ENCODE measurements at regions not wholly inside any gene's neighbourhood (a gene's known extent, or its start where the extent isn't known, plus 50 kb on each side); places are given as distances from the start of the nearest gene placed in this dataset.

DNA sequence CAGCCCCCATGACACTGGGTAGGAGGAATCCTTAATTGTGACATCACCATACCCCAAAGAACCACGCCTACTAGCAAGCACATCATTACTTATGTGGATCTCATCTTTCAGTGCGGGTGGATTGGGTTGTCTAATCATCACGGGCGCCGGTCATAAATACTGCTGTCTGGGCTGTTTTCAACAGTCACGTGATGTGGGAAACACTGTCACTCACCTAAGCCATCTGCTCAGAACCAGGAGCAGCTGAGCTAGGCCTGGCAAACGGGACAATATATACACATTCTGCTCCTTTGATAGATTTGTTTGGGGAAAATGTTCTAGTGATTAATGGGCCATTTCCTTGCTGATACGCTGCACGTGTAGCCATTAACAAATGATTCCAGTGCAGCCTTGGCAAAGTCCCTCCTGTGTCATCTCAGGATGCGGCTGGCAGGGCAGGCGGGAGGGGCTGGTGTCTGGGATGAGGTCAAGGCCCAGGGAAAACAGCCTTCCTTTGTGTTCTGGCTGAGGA lies 145.9 kb upstream of the COPS8 start:
- DNase-seq: no peak

DNA sequence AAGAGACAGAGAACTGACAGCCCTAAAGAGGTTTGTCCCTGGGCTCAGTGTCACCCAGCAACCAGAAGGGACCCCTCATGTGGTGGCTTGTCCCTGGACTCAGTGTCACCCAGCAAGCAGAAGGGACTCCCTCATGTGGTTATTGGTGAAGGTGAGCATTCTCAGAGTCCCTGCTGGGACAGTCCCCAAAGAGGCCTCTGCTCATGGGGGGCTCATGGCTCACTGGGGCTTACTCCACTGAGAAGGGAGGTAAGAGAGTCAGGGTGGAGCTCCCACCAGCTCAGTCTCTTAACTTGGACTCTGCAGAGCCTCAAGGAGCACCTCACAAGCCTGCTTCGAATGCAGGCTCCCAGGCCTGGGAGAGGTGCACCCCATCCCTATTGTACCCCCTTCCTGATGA lies 145.2 kb upstream of the COPS8 start:
- no peak for DNase-seq

GRCh38 chr2:236940916-236941520 lies 144.7 kb upstream of the COPS8 start:
- DNase-seq: no peak

DNA sequence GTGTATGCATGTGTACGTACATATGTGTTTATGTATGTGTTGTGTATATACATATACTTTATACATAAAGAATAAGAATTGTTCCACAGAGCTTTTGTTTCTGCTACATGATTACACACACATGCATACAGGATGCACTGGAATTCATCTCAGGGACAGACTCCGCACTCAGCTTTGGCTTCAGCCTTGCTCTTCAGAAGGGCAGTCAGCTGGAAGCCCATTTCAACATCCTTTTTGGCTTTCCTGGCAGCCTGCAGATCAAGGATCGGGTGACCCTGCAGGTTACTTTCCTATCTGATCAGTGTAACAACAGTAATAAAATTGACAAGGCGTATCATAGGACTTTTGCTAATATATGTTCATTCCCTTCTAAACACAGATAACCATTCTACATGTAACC lies 144.1 kb upstream of the COPS8 start:
- no peak for DNase-seq

- no peak for DNase-seq
These were observed 143.1 kb upstream of the COPS8 start for GRCh38 chr2:236942554-236942953.

DNA sequence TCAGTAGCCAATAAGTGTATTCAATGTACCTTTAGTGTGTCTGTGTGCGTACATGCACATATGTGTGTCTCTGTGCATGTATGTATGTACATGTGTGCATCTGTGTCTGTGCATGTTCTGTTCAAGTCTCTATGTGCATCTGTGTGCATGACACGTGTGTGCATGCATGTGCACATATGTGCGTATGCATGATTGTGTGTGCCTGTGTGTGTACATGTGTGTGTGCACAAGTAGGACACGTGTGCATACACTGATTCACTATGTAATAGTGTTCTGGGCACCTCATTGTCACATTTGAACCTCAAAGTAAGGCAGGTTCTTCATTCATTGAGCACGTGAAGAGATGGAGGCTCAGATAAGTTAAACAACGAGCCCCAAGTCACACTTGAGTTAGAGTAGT lies 142.6 kb upstream of the COPS8 start:
- no peak for DNase-seq

DNA sequence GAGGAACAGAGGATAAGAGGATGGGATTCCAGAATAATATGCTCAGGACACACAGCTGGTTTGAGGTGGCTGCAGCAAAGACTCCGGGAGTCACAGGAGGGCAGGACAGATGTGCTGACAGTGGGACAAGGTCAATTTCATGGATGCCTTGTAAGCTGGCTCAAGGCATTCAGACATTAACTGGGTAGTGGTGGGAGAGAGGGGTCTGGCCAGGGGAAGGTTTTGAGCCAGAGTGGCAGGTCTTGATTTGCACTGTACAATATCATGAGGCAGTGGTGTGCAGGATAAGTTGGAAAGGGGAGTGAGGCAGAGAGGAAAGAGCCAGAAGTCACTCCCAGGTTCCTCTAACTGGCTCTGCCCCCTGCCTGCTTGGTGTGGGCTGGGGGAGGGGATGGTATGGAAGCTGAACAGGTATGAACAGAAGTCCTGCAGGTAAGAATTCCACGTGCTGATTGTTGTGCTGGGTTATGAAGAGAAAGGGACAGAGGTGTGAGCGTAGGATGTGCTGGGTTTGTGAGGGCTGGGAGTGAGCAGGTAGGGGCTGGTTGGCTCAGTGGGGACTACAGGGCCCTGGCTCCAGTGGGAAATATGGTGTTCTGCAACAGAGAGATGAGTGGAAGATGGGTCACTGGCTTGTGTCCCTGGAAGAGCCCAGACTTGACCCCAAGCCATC lies 141.7 kb upstream of the COPS8 start:
- DNase-seq: no peak

DNA sequence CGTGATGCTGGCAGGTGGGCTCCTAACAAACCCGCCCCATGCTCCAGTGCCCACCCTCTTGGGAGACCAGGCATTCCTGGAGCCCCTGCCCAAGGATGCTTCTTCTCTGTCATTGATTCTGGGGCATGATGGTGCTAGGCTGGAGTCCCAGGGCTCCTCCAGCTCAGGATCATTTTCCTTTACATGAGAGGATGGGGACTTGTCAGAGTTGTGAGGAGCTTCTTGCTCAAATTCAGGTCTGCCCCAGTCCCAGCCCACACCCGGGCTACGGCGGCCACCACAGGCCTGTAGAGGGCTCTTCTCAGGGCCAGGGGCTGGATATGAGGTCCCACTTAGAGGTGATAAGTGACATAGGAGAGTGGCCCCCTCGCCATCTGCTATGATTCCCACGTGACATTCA lies 141.1 kb upstream of the COPS8 start:
- no peak for DNase-seq

DNA sequence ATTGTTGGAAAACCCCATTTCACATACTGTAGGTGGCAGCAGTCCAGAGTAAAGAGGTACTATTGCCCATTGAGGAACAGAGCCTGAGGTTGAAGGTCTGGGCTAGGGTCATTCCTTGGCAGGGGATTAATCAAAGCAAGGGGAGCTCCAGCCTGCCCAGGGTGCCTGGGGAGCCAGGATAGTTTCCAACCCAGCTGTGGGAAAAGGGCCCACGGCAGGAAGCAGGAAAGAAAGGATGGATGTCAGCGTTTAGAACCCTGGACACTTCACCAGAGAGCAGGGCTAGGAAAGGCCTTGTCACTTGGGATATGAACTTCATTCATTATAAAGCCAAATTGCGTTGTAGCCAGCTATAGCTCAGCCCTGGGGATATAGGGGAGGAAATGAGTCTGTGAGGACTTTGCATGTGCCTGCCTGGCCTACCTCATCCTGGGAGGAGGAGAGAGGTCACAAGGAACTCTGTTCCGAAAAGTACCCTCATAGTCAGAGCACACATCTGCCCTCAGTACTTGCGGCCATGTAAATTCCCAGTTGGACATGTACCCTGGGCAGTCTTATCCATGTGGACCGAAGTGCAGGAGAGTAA lies 140.2 kb upstream of the COPS8 start:
- DNase-seq: no peak

DNA sequence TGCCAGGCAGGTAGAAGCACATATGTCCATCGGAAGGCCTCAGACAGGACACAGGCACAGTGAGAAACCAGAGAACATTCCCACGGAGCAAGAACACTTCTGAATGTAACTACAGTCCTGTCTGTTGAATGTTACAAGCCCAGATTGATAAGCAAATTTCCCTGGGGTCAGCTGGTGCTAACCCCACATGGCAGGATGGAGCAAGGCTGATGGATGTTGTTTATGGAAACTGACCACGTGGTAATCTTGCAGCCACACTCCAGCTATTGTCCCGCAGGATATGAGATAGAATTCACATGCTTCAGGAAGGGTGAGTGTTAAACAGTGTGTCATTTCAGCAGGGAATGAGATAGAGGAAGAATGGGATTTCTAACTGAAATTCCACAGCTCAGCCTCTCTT lies 138.8 kb upstream of the COPS8 start:
- DNase-seq: no peak

DNA sequence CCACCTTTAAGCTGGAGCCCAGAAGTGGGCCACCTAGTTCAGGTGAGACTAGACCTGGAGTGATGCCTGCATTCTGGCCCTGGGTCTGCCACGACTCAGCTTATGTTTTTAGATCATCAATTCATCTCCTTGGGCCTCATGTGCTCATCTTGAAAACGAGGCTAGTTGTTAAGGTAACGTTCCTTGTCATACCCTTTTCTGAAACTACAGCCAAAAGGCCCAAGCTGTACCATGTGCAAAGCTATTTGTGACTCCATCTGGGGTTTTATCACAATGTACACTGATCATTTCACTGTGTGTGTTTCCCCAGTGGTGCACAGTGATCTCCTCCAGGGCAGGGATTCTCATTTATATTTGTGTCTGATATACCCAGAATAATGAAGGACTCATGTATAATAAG lies 138.4 kb upstream of the COPS8 start:
- no peak for DNase-seq

- DNase-seq: no peak
These were observed 137.8 kb upstream of the COPS8 start for GRCh38 chr2:236947896-236948295.

- no peak for DNase-seq
These were observed 136.4 kb upstream of the COPS8 start for GRCh38 chr2:236949089-236949905.

GRCh38 chr2:236951830-236952475 lies 133.7 kb upstream of the COPS8 start:
- DNase-seq: no peak

DNA sequence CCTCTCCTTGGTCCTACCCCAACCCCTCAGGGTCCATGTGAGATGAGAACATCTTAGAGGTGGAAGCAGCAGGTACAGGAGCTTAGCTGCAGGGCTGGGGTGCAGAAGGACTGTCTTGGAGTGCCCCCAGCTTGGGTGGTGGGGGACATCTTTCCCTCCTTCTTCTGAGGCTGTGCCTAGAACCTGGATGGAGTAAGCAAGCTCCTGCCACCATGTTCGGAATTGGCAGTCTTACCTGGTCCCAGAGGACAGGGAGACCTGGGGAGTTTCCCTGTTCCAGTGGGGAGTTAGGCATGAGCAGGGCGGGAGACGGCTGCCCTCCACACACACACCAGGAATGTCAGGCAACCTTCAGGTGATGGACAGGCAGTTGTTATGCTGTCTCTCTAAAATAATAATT lies 131.0 kb upstream of the COPS8 start:
- no peak for DNase-seq

DNA sequence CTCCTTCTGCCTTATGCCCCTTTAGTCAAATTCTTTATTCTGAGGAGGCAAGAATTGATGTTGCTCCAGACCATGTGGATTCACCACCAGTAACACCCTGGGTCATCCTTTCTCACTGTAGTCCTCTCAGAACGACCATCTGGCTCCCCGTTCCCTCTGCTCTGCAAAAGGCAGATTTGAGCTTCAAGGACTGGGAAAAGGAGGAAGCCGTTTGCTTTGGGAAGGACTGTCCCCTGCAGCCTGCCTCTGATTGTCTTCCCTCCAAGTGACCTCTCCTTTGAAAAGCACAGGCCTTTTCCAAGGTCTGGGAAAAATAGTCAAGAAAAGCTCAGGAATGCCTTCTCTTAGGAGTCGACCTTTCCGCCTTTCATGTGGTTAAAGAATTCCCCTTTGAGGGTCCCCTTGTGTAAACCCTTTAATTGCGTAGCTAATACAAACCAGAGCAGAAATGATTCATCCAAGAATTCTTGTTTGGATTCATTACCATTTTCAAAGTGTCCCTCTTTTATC lies 130.1 kb upstream of the COPS8 start:
- no peak for DNase-seq

- DNase-seq: no peak
These were observed 129.6 kb upstream of the COPS8 start for GRCh38 chr2:236956031-236956618.

- no peak for DNase-seq
These were observed 129.0 kb upstream of the COPS8 start for GRCh38 chr2:236956641-236957040.

- DNase-seq: no peak
These were observed 126.7 kb upstream of the COPS8 start for GRCh38 chr2:236959036-236959435.

DNA sequence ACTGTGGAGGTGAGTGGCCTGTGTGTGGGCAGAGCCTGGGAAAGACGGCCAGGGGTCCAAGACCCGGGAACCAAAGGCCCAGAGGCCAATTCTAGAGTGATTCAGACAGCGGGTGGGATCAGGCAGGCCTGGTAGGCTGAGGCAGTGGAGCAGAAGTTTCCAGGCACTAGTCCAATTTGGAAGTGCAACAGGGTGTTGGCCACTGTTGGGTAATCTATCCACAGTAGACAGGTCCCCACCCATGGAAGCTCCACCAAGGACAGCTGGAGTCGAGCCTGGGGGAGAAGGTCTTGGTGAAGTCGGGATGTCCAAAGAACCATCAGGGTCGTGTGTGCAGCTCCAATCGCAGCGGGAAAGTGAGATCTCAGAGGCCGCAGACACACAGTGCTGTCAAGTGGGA lies 125.8 kb upstream of the COPS8 start:
- DNase-seq: no peak

DNA sequence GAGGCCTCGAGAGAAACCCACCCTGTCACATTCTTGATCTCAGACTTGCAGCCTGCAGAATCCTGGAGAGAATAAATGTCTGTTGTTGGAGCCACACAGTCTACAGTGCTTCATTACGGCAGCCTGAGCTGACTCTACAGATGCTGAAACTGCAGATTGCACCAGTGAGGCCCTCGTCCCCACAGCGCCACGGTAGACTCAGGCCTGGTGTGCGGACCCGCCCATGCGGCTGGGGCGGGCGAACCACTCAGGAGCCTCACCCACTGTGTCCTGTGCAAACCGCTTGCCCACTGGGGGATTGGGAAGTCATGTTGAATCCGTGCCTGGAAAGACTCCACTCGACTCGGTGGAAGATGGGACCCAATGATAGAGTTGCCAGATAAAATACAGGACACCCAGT lies 125.2 kb upstream of the COPS8 start:
- no peak for DNase-seq

- DNase-seq: no peak
These were observed 122.9 kb upstream of the COPS8 start for GRCh38 chr2:236962816-236963215.

Measured in effector CD4-positive, alpha-beta T cell (primary cell).